WTC11 (cell line): ENCODE measurements at regions not wholly inside any gene's neighbourhood (a gene's known extent, or its start where the extent isn't known, plus 50 kb on each side); places are given as distances from the start of the nearest gene placed in this dataset.

Source experiments
- ATAC-seq: fragments of 200-7000 bp; cut with Tn5 transposase; 2 replicates; pipeline ENCODE4 v1.10.0; 2021; ENCODE audit warnings: mild to moderate bottlenecking, moderate library complexity
- CTCF ChIA-PET: fragments of 300-600 bp; sonication (Branson Sonifier 250); formaldehyde crosslinking; loops from one replicate; lab custom pipeline; 2021; ENCODE audit warnings: antibody characterized with exemption; lab: Charles Lee
- POLR2A ChIA-PET: fragments of 350-600 bp; sonication (Branson Sonifier 250); formaldehyde crosslinking; loops from one replicate; lab custom pipeline; 2021; ENCODE audit warnings: antibody characterized with exemption; lab: Charles Lee
- DNase-seq: peaks from one replicate; pipeline ENCODE4 v3.0.0; 2021; ENCODE audit warnings: low spot score
- H3K27ac Mint-ChIP-seq: 2 replicates; pipeline ENCODE4 v1.8.0; 2021; ENCODE audit warnings: mixed read lengths
- H3K27me3 Mint-ChIP-seq: 2 replicates; pipeline ENCODE4 v1.8.0; 2021; ENCODE audit warnings: low read depth, mild to moderate bottlenecking, moderate library complexity, mixed read lengths
- H3K36me3 Mint-ChIP-seq: 2 replicates; pipeline ENCODE4 v1.8.0; 2021; ENCODE audit warnings: mixed read lengths
- H3K4me1 Mint-ChIP-seq: 2 replicates; pipeline ENCODE4 v1.8.0; 2022; ENCODE audit warnings: mixed read lengths
- H3K4me3 Mint-ChIP-seq: 2 replicates; pipeline ENCODE4 v1.8.0; 2021; ENCODE audit warnings: mild to moderate bottlenecking, moderate library complexity, mixed read lengths
- H3K9me3 Mint-ChIP-seq: 2 replicates; pipeline ENCODE4 v1.8.0; 2021; ENCODE audit warnings: mixed read lengths
- CREM ChIP-seq: sonication (generic); formaldehyde crosslinking; IDR thresholded peaks from 2 replicates; pipeline ENCODE4 v1.8.1; 2022; ENCODE audit warnings: mild to moderate bottlenecking, missing genetic modification reagents, moderate library complexity
- GTF2I ChIP-seq: fragments of 250-450 bp; sonication (Bioruptor Pico); conservative IDR thresholded peaks from 2 replicates; pipeline ENCODE4 v1.4.0; 2021; ENCODE audit warnings: mild to moderate bottlenecking
- HMGXB4 ChIP-seq: sonication (generic); formaldehyde crosslinking; IDR thresholded peaks from 2 replicates; pipeline ENCODE4 v1.8.1; 2023; ENCODE audit warnings: mild to moderate bottlenecking, moderate library complexity, missing genetic modification reagents
- MYBL2 ChIP-seq: sonication (generic); formaldehyde crosslinking; IDR thresholded peaks from 2 replicates; pipeline ENCODE4 v1.8.1; 2023; ENCODE audit warnings: mild to moderate bottlenecking, moderate library complexity, missing genetic modification reagents
- NR2C2 ChIP-seq: sonication (generic); formaldehyde crosslinking; IDR thresholded peaks from 2 replicates; pipeline ENCODE4 v1.8.0; 2022; ENCODE audit warnings: mild to moderate bottlenecking, missing genetic modification reagents
- ZMAT4 ChIP-seq: fragments of 250-450 bp; sonication (Bioruptor Pico); IDR thresholded peaks from 2 replicates; pipeline ENCODE4 v1.9.0; 2021; ENCODE audit warnings: mild to moderate bottlenecking
- ZNF121 ChIP-seq: sonication (generic); formaldehyde crosslinking; IDR thresholded peaks from 2 replicates; pipeline ENCODE4 v1.8.0; 2023; ENCODE audit warnings: missing genetic modification reagents
- ZNF423 ChIP-seq: fragments of 250-450 bp; sonication (Bioruptor Pico); IDR thresholded peaks from 2 replicates; pipeline ENCODE4 v2.1.2; 2022; ENCODE audit warnings: mild to moderate bottlenecking, moderate library complexity
- ZNF512 ChIP-seq: sonication (generic); formaldehyde crosslinking; IDR thresholded peaks from 2 replicates; pipeline ENCODE4 v1.8.1; 2022; ENCODE audit warnings: missing genetic modification reagents, borderline replicate concordance
- TF ChIP-seq, protein P1 (sequence below): fragments of 250-450 bp; sonication (Bioruptor Pico); IDR thresholded peaks from 2 replicates; pipeline ENCODE4 v1.8.0; 2021; ENCODE audit warnings: mild to moderate bottlenecking
- TF ChIP-seq, protein P2 (sequence below): sonication (generic); formaldehyde crosslinking; IDR thresholded peaks from 2 replicates; pipeline ENCODE4 v1.8.0; 2023; ENCODE audit warnings: mild to moderate bottlenecking, missing genetic modification reagents
- TF ChIP-seq, protein P3 (sequence below): sonication (generic); formaldehyde crosslinking; IDR thresholded peaks from 2 replicates; pipeline ENCODE4 v1.8.1; 2022; ENCODE audit warnings: low read depth, mild to moderate bottlenecking, moderate library complexity, missing genetic modification reagents, borderline replicate concordance
- TF ChIP-seq, protein P4 (sequence below): sonication (generic); formaldehyde crosslinking; IDR thresholded peaks from 2 replicates; pipeline ENCODE4 v1.8.1; 2022; ENCODE audit warnings: low read depth, missing genetic modification reagents, borderline replicate concordance

- H3K4me3 Mint-ChIP-seq: no peak overlapping the region
- POLR2A ChIA-PET: no interaction called here
- H3K27me3 Mint-ChIP-seq: no peaks in the 10 kb centered on the region
- no peaks in the 10 kb centered on the region for H3K4me1 Mint-ChIP-seq
- ATAC-seq: no peak
- TF ChIP-seq HMGXB4 (CRISPR knock-in tag): no peak
- TF ChIP-seq, all 79 proteins: peak for 0
- no peak overlapping the region for H3K27ac Mint-ChIP-seq
- H3K9me3 Mint-ChIP-seq: no peaks in the 10 kb centered on the region
- CTCF ChIA-PET: no interaction called here
- H3K36me3 Mint-ChIP-seq: no peaks in the 10 kb centered on the region
- no peak for DNase-seq
These were observed 879.2 kb upstream of the ZEB2 start for GRCh38 chr2:145399131-145399530.

DNA sequence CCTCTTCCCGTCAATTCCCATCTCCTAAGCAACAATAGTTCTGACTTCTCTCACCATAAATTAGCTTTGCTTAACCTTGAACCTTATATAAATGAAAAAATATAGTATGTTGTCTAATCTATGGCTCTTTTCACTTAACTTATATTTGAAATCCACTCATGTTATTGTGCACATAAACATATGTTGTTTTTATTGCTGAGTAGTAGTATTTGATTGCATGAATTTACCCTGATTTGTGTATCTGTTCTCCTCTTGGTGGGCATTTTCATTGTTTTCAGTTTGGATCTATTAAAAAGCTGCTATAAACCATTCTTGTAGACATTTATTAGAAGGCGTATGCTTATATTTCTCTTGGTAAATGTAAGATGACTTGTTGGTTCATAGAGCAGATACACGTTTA lies 874.3 kb upstream of the ZEB2 start:
- Mint-ChIP-seq H3K27me3 (no peaks in the 10 kb centered on the region), H3K4me3 (no peak overlapping the region), H3K4me1 (no peaks in the 10 kb centered on the region), H3K9me3 (peaks cover 5% of the 10 kb centered on the region), H3K27ac (no peak overlapping the region), H3K36me3 (no peaks in the 10 kb centered on the region)
- CTCF ChIA-PET: no interaction called here
- ATAC-seq (no peak), DNase-seq (no peak)
- POLR2A ChIA-PET: no interaction called here
- TF ChIP-seq CREM (CRISPR knock-in tag) (no peak), NR2C2 (CRISPR knock-in tag) (no peak), ZNF121 (CRISPR knock-in tag) (no peak)
- TF ChIP-seq, protein P1, sequence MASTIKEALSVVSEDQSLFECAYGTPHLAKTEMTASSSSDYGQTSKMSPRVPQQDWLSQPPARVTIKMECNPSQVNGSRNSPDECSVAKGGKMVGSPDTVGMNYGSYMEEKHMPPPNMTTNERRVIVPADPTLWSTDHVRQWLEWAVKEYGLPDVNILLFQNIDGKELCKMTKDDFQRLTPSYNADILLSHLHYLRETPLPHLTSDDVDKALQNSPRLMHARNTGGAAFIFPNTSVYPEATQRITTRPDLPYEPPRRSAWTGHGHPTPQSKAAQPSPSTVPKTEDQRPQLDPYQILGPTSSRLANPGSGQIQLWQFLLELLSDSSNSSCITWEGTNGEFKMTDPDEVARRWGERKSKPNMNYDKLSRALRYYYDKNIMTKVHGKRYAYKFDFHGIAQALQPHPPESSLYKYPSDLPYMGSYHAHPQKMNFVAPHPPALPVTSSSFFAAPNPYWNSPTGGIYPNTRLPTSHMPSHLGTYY (CRISPR knock-in tag): no peak

GRCh38 chr2:145386973-145387372 lies 867.1 kb upstream of the ZEB2 start:
- peaks cover 15% of the 10 kb centered on the region for H3K9me3 Mint-ChIP-seq

More at GRCh38 chr2:145386973-145387372, 867.1 kb upstream of the ZEB2 start:
- H3K4me3 Mint-ChIP-seq: no peak overlapping the region
- ChIA-PET CTCF (no interaction called here), POLR2A (no interaction called here)
- ATAC-seq (no peak), DNase-seq (no peak)
- TF ChIP-seq ZNF512 (CRISPR knock-in tag) (no peak), ZNF423 (CRISPR knock-in tag) (no peak), MYBL2 (CRISPR knock-in tag) (no peak), ZMAT4 (CRISPR knock-in tag) (no peak), GTF2I (CRISPR knock-in tag) (no peak)
- TF ChIP-seq, protein P2, sequence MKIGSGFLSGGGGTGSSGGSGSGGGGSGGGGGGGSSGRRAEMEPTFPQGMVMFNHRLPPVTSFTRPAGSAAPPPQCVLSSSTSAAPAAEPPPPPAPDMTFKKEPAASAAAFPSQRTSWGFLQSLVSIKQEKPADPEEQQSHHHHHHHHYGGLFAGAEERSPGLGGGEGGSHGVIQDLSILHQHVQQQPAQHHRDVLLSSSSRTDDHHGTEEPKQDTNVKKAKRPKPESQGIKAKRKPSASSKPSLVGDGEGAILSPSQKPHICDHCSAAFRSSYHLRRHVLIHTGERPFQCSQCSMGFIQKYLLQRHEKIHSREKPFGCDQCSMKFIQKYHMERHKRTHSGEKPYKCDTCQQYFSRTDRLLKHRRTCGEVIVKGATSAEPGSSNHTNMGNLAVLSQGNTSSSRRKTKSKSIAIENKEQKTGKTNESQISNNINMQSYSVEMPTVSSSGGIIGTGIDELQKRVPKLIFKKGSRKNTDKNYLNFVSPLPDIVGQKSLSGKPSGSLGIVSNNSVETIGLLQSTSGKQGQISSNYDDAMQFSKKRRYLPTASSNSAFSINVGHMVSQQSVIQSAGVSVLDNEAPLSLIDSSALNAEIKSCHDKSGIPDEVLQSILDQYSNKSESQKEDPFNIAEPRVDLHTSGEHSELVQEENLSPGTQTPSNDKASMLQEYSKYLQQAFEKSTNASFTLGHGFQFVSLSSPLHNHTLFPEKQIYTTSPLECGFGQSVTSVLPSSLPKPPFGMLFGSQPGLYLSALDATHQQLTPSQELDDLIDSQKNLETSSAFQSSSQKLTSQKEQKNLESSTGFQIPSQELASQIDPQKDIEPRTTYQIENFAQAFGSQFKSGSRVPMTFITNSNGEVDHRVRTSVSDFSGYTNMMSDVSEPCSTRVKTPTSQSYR (CRISPR knock-in tag): no peak
- TF ChIP-seq, protein P3, sequence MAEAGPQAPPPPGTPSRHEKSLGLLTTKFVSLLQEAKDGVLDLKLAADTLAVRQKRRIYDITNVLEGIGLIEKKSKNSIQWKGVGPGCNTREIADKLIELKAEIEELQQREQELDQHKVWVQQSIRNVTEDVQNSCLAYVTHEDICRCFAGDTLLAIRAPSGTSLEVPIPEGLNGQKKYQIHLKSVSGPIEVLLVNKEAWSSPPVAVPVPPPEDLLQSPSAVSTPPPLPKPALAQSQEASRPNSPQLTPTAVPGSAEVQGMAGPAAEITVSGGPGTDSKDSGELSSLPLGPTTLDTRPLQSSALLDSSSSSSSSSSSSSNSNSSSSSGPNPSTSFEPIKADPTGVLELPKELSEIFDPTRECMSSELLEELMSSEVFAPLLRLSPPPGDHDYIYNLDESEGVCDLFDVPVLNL (CRISPR knock-in tag): no peak
- TF ChIP-seq, protein P4, sequence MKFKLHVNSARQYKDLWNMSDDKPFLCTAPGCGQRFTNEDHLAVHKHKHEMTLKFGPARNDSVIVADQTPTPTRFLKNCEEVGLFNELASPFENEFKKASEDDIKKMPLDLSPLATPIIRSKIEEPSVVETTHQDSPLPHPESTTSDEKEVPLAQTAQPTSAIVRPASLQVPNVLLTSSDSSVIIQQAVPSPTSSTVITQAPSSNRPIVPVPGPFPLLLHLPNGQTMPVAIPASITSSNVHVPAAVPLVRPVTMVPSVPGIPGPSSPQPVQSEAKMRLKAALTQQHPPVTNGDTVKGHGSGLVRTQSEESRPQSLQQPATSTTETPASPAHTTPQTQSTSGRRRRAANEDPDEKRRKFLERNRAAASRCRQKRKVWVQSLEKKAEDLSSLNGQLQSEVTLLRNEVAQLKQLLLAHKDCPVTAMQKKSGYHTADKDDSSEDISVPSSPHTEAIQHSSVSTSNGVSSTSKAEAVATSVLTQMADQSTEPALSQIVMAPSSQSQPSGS (CRISPR knock-in tag): no peak
- no peaks in the 10 kb centered on the region for H3K36me3 Mint-ChIP-seq
- no peaks in the 10 kb centered on the region for H3K27me3 Mint-ChIP-seq
- H3K4me1 Mint-ChIP-seq: no peaks in the 10 kb centered on the region
- H3K27ac Mint-ChIP-seq: no peak overlapping the region
